ENCODE measurements at regions not wholly inside any gene's neighbourhood (a gene's known extent, or its start where the extent isn't known, plus 50 kb on each side); places are given as distances from the start of the nearest gene placed in this dataset.

DNA sequence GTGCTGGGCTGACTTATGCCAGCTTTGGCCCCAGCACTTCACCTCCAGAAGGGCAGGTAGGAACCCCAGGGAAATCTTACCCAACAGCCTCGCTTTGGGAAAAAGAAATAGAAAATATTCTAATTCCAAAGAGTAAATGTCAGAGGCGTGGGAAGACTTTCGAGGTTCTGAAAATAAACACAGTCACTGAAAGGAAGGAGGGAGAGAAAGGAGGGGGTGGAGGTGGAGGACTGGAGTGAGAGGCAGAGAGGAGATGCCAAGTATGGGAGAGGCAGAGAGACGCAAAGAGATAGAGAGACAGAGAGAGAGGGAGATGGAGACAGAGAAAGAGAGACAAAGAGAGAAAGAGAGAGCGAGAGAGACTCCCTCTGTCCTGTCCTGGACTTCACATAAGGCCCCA is 395.0 kb downstream of the PTPRU start:
- TF ChIP-seq, protein P1, sequence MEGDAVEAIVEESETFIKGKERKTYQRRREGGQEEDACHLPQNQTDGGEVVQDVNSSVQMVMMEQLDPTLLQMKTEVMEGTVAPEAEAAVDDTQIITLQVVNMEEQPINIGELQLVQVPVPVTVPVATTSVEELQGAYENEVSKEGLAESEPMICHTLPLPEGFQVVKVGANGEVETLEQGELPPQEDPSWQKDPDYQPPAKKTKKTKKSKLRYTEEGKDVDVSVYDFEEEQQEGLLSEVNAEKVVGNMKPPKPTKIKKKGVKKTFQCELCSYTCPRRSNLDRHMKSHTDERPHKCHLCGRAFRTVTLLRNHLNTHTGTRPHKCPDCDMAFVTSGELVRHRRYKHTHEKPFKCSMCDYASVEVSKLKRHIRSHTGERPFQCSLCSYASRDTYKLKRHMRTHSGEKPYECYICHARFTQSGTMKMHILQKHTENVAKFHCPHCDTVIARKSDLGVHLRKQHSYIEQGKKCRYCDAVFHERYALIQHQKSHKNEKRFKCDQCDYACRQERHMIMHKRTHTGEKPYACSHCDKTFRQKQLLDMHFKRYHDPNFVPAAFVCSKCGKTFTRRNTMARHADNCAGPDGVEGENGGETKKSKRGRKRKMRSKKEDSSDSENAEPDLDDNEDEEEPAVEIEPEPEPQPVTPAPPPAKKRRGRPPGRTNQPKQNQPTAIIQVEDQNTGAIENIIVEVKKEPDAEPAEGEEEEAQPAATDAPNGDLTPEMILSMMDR (IDR thresholded peaks at IDR 0.05), result no peak
- TF ChIP-seq EP300 (IDR thresholded peaks at IDR 0.05), result no peak
- no peak for TF ChIP-seq POLR2A (IDR thresholded peaks at IDR 0.05)
